ENCODE measurements at regions not wholly inside any gene's neighbourhood (a gene's known extent, or its start where the extent isn't known, plus 50 kb on each side); places are given as distances from the start of the nearest gene placed in this dataset.

- TF ChIP-seq CTCF (IDR thresholded peaks at IDR 0.05; ENCODE audit: low read length), result no peak
- TF ChIP-seq EZH2 (optimal IDR thresholded peaks at IDR 0.05; ENCODE audit: low read depth, low read length), result no peak
Observed at GRCh38 chr5:108487951-108488350, 106.1 kb upstream of the FBXL17 start.
